HG02588 (cell line): ENCODE measurements at regions not wholly inside any gene's neighbourhood (a gene's known extent, or its start where the extent isn't known, plus 50 kb on each side); places are given as distances from the start of the nearest gene placed in this dataset.

Source experiments
- ATAC-seq: cut with Tn5 transposase; IDR thresholded peaks from one replicate; pipeline ENCODE4 v1.9.1; 2021; ENCODE audit warnings: mild to moderate bottlenecking, moderate library complexity; ENCODE audit not compliant: unreplicated experiment

DNA sequence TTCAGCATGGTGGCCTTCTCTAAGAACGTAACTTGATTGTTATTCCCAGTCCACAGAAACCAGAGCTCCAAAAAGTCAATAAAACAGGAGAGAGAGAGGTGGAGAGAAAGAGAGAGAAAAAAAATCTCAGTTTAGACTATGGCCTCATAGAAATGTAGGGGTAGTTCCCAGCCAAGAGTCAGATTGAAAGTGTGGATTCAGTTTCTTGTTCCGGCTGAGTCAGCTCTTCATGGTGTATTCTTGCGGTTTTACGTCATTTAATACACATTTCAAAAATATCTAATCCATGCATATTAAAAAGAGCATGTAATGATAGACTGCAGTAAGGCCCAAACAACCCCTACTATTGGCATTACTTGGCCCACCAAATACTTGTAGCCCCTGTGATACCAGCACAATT lies 303.9 kb downstream of the ETAA1 start:
- ATAC-seq: no peak

- ATAC-seq: no peak
Measured at GRCh38 chr2:67702284-67702683, 305.2 kb downstream of the ETAA1 start.

GRCh38 chr2:67702937-67703336 lies 305.8 kb downstream of the ETAA1 start:
- no peak for ATAC-seq

DNA sequence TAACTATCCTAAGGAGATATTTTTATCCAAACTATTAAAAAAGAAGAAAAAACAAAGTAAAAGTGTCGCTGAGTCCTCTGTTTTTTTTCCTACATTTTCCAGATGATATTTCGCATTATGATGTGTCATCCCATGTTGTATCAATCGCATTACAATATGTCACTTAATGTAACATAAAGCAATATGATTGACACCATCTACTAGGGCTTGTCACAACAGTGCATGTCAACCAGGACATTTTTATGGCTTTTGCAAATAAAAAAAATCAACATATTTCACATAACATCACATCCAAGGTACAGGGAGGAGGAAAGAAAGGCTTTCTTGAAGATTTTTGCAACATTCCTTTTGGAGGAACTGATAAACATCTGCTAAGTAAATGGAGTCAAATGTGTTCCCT lies 308.9 kb downstream of the ETAA1 start:
- no peak for ATAC-seq

- no peak for ATAC-seq
Measured at GRCh38 chr2:67707896-67708295, 310.8 kb downstream of the ETAA1 start.

DNA sequence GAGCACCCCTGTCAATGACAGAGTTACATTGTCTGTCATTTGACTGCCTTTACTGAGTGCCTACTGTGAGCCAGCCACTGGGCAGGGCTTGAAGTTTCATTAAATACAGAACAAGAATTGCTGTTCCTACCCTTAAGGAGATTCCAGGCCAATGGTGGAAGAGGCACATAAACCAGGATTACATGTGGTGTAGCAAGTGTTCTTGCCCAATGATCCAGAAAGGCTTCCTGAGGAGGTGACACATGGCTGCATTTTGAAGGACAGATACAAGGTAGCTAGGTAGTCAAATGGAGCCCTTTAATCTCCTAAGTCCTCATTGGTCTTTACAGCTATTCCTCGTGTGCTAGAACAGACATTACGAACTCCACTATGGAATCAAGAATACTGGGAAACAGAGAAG lies 312.7 kb downstream of the ETAA1 start:
- no peak for ATAC-seq

DNA sequence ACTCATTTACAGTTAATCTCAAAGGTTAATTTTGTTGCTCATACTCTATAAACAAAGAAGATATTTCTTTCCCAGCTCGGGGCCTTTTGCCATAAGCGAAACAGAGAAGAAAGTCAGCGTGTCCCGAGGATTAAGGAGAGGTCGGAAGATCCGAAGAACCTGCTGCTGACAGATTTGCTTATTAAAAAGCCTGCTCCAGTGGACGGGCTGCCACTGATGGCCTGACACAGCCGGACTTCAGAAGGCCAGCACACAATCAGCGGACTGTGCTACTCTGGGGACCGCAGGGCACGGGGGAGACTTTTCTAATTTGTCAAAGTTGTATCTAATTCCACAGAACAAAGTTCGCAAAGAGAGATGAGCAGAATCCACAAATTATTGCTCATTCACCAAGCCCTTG lies 315.4 kb downstream of the ETAA1 start:
- no peak for ATAC-seq

GRCh38 chr2:67713376-67713775 lies 316.2 kb downstream of the ETAA1 start:
- ATAC-seq: no peak

DNA sequence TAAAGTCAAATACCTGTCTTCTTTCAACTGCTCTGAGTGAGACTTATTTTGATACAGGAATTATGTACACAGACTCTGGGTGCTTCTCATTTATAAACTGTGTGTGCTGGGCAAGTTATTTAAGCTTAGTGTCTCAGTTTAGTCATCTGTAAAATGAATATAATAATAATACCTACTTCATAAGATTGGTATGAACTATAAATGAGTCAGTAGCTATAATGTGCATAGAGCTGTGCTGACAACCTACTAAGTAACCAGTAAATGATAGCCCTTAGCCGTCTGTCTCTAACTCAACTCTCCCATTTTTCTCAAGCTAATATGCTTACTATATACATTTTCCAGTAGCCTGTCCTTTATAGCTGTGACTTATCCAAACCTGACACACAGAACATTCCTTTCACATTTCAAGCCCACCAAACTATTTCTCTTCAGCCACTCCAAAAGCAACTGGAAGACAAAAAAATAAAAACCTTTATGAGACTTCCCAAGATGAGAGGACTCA lies 319.8 kb downstream of the ETAA1 start:
- ATAC-seq: no peak

DNA sequence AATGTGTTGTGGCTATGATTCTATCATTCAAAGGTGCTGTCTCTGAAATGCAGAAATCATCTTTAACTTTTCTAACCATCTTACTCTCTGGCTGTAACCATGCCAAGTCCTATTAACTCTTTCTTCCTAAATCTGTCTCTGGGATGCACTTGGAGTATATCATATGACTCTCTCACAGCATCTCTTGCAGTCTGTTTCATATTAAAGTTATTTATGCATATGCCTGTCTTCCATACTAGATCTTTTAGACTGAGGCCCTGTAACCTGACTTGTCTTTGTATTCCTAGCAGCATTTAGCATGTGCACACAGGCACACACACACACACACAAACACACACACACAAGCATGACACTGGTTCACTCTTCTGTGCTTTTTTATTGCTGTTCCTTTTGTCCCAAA lies 320.6 kb downstream of the ETAA1 start:
- no peak for ATAC-seq

DNA sequence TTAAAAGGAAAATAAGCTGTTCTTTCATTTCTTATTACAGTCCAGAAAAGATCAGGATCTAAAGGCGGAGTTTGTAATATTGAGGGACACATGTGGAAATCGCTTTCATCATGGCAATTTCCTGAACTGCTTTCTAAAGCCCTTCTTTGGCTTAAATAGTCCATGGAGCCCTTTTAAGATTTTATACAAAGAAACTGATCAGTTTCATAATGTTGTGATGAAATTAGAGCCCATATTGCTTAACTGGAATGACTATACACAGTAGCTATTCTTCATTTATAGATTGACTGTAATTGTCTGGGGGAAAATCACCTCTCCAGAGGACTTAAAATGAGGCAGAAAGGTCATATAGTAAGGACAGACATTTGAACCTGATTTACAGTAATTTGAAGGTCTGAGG lies 322.2 kb downstream of the ETAA1 start:
- no peak for ATAC-seq

GRCh38 chr2:67721516-67721915 lies 324.4 kb downstream of the ETAA1 start:
- no peak for ATAC-seq

DNA sequence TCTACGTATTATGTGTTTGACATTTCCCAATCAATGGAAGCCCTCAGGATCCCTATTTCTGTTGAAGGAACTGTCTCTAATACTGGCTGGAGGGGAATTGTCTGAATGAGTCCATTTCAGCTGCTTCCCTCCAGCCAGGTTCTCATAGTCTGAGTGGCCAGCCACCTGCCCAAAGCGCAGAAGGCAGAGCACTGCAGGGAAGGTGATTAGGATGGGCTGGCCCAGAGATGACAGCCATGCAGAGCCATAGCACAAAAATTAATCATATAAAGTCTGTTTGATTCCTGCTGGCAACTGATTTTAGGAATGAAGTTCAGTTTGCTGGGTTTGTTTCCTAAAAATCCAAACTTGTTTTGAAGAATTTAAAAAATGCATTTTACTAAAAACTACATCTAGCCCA lies 327.1 kb downstream of the ETAA1 start:
- no peak for ATAC-seq

- no peak for ATAC-seq
Measured at GRCh38 chr2:67725731-67726130, 328.6 kb downstream of the ETAA1 start.

DNA sequence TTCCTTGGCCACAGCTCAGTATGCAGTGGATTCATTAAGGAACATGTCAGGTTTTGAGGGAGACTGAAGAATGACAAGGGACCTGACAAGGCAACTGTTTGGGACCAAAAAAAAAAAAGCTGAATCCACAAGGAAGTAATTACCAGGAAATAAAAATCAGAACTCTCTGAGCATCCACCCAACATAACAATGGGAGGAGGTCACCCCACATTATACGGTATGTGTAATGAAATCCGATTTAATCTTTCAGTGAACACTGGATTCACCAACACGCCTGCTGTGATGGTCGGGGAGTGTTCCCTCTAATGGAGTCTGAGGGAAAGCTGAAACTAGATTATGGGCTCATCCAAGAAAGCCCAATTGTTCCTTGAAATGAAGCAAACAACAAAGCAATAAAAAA lies 329.3 kb downstream of the ETAA1 start:
- no peak for ATAC-seq

- ATAC-seq: no peak
Measured at GRCh38 chr2:67727131-67727530, 330.0 kb downstream of the ETAA1 start.

GRCh38 chr2:67727623-67728022 lies 330.5 kb downstream of the ETAA1 start:
- ATAC-seq: no peak

- no peak for ATAC-seq
Measured at GRCh38 chr2:67729474-67729873, 332.3 kb downstream of the ETAA1 start.

DNA sequence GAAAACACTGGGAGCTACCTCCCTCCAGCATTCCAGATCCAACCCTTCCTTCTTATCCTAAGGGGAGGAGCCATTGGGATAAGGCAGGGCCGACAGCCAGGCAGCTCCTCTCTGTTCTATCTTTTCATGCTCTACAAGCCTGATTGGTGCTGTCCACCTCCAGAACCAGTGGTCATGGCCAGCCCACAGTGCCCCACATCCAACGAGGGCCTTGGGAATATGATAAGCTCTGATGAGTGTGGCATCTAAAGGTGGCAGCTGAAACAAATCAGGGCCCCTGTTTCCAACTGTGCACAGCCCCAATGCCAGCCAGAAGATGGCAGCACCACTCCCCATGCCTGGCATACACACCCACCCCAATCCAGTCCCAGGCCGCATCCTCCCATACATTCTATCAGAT lies 329.3 kb downstream of the C1D start:
- ATAC-seq: no peak

GRCh38 chr2:67752199-67752598 lies 310.6 kb downstream of the C1D start:
- ATAC-seq: no peak

DNA sequence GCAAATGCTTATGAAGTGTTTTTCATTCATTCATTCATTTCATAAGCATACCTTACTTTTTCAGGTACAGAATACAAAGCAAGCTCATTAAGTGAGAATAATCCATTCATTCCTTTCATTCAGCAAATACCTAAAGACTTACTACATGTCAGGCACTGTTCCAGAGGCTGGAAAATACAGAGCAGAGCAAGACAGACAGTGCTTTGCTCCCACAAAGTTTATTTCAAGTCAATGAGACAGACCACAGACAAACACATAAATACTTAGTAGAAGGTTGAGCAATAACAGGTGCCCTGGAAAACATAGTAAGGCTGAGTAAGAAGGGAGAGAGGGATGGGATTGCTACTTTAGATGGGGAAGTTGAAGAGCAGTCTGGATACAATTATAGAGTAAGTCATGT lies 309.8 kb downstream of the C1D start:
- no peak for ATAC-seq

DNA sequence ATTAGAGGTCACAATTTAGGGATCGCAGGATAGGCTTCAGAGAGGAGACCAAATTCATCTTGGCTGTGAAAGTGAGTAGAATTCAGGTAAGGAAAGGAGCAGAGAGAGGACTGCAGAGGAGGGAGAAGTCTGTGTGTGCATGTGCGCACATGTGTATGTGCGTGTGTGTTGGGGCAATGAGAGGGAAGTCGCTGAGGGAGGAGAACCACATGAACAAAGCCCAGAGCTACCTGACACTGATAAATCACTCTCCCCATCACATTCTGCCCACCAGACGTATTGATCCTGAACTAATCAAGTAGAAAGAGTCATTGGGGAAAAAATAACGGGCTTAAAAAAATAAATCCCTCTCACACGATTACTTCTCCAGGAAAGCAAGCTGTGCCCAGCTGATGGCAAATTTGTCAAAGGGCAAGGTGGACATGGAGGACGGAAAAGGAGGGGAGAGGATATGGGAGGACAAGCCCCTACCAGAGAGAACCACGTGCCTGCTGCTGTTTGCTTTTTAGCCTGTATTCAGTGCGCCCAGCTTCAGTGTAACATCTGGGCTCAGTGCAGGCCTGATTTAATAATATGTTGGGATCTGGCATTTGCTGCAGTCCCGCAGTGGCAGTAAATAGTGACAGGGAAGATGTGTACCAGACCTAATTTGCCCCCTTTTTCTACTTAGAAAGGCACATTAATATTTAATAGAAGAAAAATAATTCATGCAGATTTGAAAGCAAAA lies 307.5 kb downstream of the C1D start:
- no peak for ATAC-seq

- ATAC-seq: no peak
Measured at GRCh38 chr2:67760995-67761394, 301.8 kb downstream of the C1D start.
